GM12878 (cell line): ENCODE measurements at regions not wholly inside any gene's neighbourhood (a gene's known extent, or its start where the extent isn't known, plus 50 kb on each side); places are given as distances from the start of the nearest gene placed in this dataset.

Source experiments
- ATAC-seq: fragments of 200-7000 bp; cut with Tn5 transposase; 3 replicates; pipeline ENCODE4 v1.9.1; 2020; ENCODE audit warnings: mild to moderate bottlenecking, moderate library complexity
- BruUV-seq: library from RNA; stranded (reverse); fragments of 400-500 nt; replicated peaks from 2 replicates; lab custom pipeline; 2021; lab: Mats Ljungman, UMichigan
- CTCF ChIA-PET: fragments of 300-600 bp; sonication (Branson Sonifier 250); formaldehyde crosslinking; extraction: SDS; loops from one replicate; lab custom pipeline; 2021; ENCODE audit warnings: inconsistent platforms; lab: Yijun Ruan, JAX
- POLR2A ChIA-PET: fragments of 350-600 bp; formaldehyde crosslinking; extraction: SDS; loops from one replicate; lab custom pipeline; 2021; ENCODE audit warnings: inconsistent platforms; lab: Charles Lee
- RAD21 ChIA-PET: fragments of 300-600 bp; sonication (Branson Sonifier 250); formaldehyde crosslinking; loops from one replicate; lab custom pipeline; 2023; ENCODE audit warnings: antibody characterized with exemption; ENCODE audit not compliant: unreplicated experiment; lab: Charles Lee
- SMC1A ChIA-PET: fragments of 300-600 bp; sonication (Branson Sonifier 250); formaldehyde crosslinking; loops from one replicate; lab custom pipeline; 2023; ENCODE audit not compliant: unreplicated experiment, uncharacterized antibody; lab: Charles Lee
- DNase-seq: peaks from one replicate; pipeline ENCODE4 v3.0.0-alpha.2; 2011; ENCODE audit warnings: low read depth, low spot score
- FAIRE-seq: peaks from 3 replicates; lab custom pipeline; 2011; peaks lifted over from hg19 to GRCh38; lab: Jason Lieb, UNC
- H2AFZ ChIP-seq: 2 replicates; pipeline ENCODE4 v1.6.0; 2011; ENCODE audit warnings: low read depth, low read length, control low read depth; ENCODE audit not compliant: control insufficient read depth
- H3K27ac ChIP-seq: 2 replicates; pipeline ENCODE4 v1.5.1; 2011; ENCODE audit warnings: control low read depth; ENCODE audit not compliant: control insufficient read depth, insufficient read depth
- H3K27me3 ChIP-seq, 2 experiments: replicated peaks in 1 of 2; 2 replicates each; pipeline versions ENCODE4 v1.6.0 to v1.6.1; 2011; ENCODE audit warnings: low read length in 1 of 2; ENCODE audit not compliant: control insufficient read depth in 2 of 2, insufficient read depth in 2 of 2
- H3K36me3 ChIP-seq, 2 experiments: 2 replicates each; pipeline ENCODE4 v1.5.1; 2011; ENCODE audit warnings: low read length in 1 of 2; ENCODE audit not compliant: control insufficient read depth in 2 of 2, insufficient read depth in 2 of 2
- H3K4me1 ChIP-seq: 2 replicates; pipeline ENCODE4 v1.6.1; 2011; ENCODE audit warnings: mild to moderate bottlenecking, low read length, moderate library complexity, mixed read lengths; ENCODE audit not compliant: control insufficient read depth, insufficient read depth
- H3K4me2 ChIP-seq: 2 replicates; pipeline ENCODE4 v1.6.0; 2011; ENCODE audit warnings: control low read depth; ENCODE audit not compliant: control insufficient read depth, insufficient read depth
- H3K4me3 ChIP-seq: fragments of 200-600 bp; sonication (generic); 2 replicates; pipeline ENCODE4 v1.5.1; 2016
- H3K79me2 ChIP-seq: 2 replicates; pipeline ENCODE4 v1.6.0; 2011; ENCODE audit warnings: low read length; ENCODE audit not compliant: control insufficient read depth, insufficient read depth
- H3K9ac ChIP-seq: 2 replicates; pipeline ENCODE4 v1.8.0; 2011; ENCODE audit warnings: low read length, control low read depth, mixed read lengths; ENCODE audit not compliant: control insufficient read depth, insufficient read depth
- H3K9me3 ChIP-seq: replicated peaks from 3 replicates; pipeline ENCODE4 v1.5.1; 2011; ENCODE audit warnings: mild to moderate bottlenecking, low read length; ENCODE audit not compliant: control insufficient read depth, insufficient read depth
- H4K20me1 ChIP-seq: 2 replicates; pipeline ENCODE4 v1.6.0; 2011; ENCODE audit not compliant: control insufficient read depth, insufficient read depth
- KLF5 ChIP-seq: fragments of 450-650 bp; IDR thresholded peaks from 2 replicates; pipeline ENCODE4 v1.6.1; 2014; ENCODE audit warnings: mild to moderate bottlenecking; ENCODE audit not compliant: partially characterized antibody
- MEF2A ChIP-seq: IDR thresholded peaks from 2 replicates; pipeline ENCODE4 v1.6.1; 2011; ENCODE audit warnings: low read depth, mild to moderate bottlenecking, low read length, moderate library complexity; ENCODE audit not compliant: insufficient read depth
- MYB ChIP-seq: fragments of 150-350 bp; IDR thresholded peaks from 2 replicates; pipeline ENCODE4 v1.6.1; 2014; ENCODE audit warnings: mild to moderate bottlenecking, low read depth, low read length, borderline replicate concordance
- PML ChIP-seq: IDR thresholded peaks from 2 replicates; pipeline ENCODE4 v1.6.1; 2012; ENCODE audit warnings: low read length, inconsistent platforms
- POLR2AphosphoS5 ChIP-seq: IDR thresholded peaks from 2 replicates; pipeline ENCODE4 v1.6.1; 2011; ENCODE audit warnings: mild to moderate bottlenecking, low read length, inconsistent platforms
- SREBF1 ChIP-seq: IDR thresholded peaks from 2 replicates; pipeline ENCODE4 v1.6.1; 2012; ENCODE audit warnings: mild to moderate bottlenecking, low read length
- ZNF217 ChIP-seq: fragments of 450-650 bp; IDR thresholded peaks from 2 replicates; pipeline ENCODE4 v1.6.1; 2017; ENCODE audit warnings: antibody characterized with exemption, mild to moderate bottlenecking
- WGBS: methylation state at CpG from one replicate; pipeline ENCODE4 v1.1.6; 2016; ENCODE audit warnings: low lambda C conversion rate; ENCODE audit not compliant: insufficient replicate concordance, insufficient coverage; ENCODE audit errors: missing lambda C conversion rate; 5-methylcytosine and 5-hydroxymethylcytosine counted together
- in situ Hi-C: fragments of 300-500 bp; cut with MboI; formaldehyde crosslinking; loops from 9 replicates; pipeline ENCODE4 v1.14.3; 2018; ENCODE audit warnings: mixed read lengths
- intact Hi-C: fragments of 100-400 bp; cut with micrococcal nuclease; formaldehyde crosslinking; loops from one replicate; pipeline ENCODE4 v1.14.2; 2022; ENCODE audit not compliant: unreplicated experiment
- TF ChIP-seq, protein P1 (sequence below): IDR thresholded peaks from 2 replicates; pipeline ENCODE4 v1.6.1; 2011; ENCODE audit warnings: borderline replicate concordance, low read depth, mild to moderate bottlenecking, moderate library complexity, mixed read lengths, low read length; ENCODE audit not compliant: insufficient read depth; ENCODE audit errors: extremely low read length
- TF ChIP-seq, protein P2 (sequence below): fragments of 150-350 bp; IDR thresholded peaks from 2 replicates; pipeline ENCODE4 v1.6.1; 2014; ENCODE audit warnings: mild to moderate bottlenecking, low read depth, low read length

DNA sequence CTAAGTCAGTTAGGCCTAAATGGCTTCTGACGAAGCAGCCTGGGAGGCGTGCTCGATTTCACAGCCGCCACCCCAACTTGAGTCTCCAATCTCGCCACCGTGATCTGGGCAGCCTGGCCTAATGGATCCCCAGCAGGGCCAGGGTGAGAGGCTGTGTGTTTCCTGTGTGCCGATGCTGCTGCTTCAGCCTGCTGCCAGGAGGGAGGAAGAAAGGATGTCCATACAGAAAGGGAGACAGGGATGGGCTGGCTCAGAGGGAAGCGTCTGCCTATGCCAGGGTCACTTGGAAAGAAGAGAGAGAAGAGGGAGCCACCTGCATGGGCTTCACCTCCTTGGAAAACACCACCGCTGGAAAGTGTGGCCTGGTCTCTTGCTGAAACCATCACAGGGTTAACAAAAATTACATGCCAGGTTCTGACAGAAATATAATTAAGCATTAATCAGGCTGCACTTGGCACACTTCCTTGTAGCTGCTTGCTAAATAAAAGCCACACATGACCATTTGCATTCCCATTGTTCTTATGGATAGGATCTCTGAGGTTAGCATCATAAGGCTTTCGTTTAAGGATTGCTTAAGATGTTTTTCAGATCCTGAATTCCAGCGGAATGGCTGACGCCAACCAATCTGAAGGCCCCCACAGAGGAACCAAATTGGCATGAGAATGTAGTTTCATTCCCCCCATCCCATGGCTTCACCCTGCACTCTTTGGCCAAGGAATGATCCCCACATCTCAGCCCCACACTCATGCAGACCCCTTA is 108.8 kb upstream of the SLC1A4 start:
- CTCF ChIA-PET, result interaction anchor here (1.0 to 1.1 kb wide), 3 partner anchors 12 to 272 kb away, joined by 3 to 4 read pairs (median 3); no protein-coding TSS in a partner anchor

More for the DNA sequence above, 108.8 kb upstream of the SLC1A4 start:
- Histone ChIP-seq H3K27ac (no peak overlapping the region), H3K9ac (no peak overlapping the region), H2AFZ (no peak overlapping the region), H3K36me3 (peaks cover 1 to 5% of the 10 kb centered on the region in 2 experiments; a peak in 1 of 4 replicates), H3K27me3 (no peaks in the 10 kb centered on the region), H3K4me1 (no peaks in the 10 kb centered on the region; the same call in 1 of the 2 replicates), H3K79me2 (no peaks in the 10 kb centered on the region), H3K9me3 (no peaks in the 10 kb centered on the region; the same call in 2 of the 3 replicates), H4K20me1 (no peaks in the 10 kb centered on the region), H3K4me3 (no peak overlapping the region), H3K4me2 (no peak overlapping the region)
- ATAC-seq (no peak), DNase-seq (no peak), FAIRE-seq (no peak)
- TF ChIP-seq POLR2AphosphoS5 (0 out of 2 replicates have a peak, but pooled peaks have one; percentile 24), ZNF217 (no peak), PML (0 out of 2 replicates have a peak, but pooled peaks have one; percentile 12), MEF2A (no peak), MYB (no peak), SREBF1 (no peak), KLF5 (no peak)
- TF ChIP-seq, protein P1, sequence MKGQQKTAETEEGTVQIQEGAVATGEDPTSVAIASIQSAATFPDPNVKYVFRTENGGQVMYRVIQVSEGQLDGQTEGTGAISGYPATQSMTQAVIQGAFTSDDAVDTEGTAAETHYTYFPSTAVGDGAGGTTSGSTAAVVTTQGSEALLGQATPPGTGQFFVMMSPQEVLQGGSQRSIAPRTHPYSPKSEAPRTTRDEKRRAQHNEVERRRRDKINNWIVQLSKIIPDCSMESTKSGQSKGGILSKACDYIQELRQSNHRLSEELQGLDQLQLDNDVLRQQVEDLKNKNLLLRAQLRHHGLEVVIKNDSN, result no peak
- TF ChIP-seq, protein P2, sequence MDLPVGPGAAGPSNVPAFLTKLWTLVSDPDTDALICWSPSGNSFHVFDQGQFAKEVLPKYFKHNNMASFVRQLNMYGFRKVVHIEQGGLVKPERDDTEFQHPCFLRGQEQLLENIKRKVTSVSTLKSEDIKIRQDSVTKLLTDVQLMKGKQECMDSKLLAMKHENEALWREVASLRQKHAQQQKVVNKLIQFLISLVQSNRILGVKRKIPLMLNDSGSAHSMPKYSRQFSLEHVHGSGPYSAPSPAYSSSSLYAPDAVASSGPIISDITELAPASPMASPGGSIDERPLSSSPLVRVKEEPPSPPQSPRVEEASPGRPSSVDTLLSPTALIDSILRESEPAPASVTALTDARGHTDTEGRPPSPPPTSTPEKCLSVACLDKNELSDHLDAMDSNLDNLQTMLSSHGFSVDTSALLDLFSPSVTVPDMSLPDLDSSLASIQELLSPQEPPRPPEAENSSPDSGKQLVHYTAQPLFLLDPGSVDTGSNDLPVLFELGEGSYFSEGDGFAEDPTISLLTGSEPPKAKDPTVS, result no peak
- in situ Hi-C loops (no loop called here), intact Hi-C loops (no loop called here)
- ChIA-PET POLR2A (no interaction called here), RAD21 (no interaction called here), SMC1A (interaction anchor here (0.7 to 1.2 kb wide), 3 partner anchors 18 to 297 kb away, joined by 3 to 4 read pairs (median 3); no protein-coding TSS in a partner anchor)
- 87% methylated on average over 12 of the region's 12 CpGs for WGBS
- BruUV-seq, result no TSS peak
